ENCODE measurements at regions not wholly inside any gene's neighbourhood (a gene's known extent, or its start where the extent isn't known, plus 50 kb on each side); places are given as distances from the start of the nearest gene placed in this dataset.

DNA sequence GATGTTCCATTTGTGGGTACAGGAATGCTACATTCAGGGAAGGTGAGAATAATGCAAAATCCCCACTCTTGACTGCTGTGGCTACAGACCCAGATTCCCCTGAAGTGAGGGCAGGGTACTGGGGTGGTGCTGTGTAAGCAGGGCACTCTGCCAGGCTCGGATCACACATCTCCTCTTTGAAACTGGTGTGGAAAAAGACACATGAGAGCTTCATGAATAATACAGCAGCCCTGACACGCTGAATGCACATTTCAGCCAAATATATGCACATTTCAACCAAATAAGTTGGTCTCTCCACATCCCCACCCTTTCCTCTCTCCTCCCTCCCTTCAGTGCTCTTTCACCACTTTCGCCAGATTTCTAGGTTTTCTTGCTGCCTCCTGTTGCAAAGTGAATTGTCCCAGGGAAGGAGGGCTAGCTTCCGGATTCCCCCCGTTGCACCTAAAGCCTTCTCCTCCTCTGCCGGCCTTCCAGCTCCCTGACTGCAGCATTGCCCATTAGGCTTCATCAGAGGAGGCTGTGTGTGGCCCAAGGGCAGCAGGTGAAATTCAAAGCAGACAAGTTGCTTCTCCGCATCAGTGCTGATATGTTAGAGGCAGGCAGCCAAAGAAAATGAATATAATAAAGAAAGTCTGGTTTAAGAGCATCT, 118.2 kb upstream of the TMCC3 start:
- TF ChIP-seq, protein P1, sequence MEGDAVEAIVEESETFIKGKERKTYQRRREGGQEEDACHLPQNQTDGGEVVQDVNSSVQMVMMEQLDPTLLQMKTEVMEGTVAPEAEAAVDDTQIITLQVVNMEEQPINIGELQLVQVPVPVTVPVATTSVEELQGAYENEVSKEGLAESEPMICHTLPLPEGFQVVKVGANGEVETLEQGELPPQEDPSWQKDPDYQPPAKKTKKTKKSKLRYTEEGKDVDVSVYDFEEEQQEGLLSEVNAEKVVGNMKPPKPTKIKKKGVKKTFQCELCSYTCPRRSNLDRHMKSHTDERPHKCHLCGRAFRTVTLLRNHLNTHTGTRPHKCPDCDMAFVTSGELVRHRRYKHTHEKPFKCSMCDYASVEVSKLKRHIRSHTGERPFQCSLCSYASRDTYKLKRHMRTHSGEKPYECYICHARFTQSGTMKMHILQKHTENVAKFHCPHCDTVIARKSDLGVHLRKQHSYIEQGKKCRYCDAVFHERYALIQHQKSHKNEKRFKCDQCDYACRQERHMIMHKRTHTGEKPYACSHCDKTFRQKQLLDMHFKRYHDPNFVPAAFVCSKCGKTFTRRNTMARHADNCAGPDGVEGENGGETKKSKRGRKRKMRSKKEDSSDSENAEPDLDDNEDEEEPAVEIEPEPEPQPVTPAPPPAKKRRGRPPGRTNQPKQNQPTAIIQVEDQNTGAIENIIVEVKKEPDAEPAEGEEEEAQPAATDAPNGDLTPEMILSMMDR (IDR thresholded peaks at IDR 0.05; ENCODE audit: control insufficient read depth, extremely low read depth, insufficient read depth): no peak
- no peak overlapping the region for H3K4me3 ChIP-seq (ENCODE audit: low read depth, low read length)
- DNase-seq (ENCODE audit: low read depth): no peak

DNA sequence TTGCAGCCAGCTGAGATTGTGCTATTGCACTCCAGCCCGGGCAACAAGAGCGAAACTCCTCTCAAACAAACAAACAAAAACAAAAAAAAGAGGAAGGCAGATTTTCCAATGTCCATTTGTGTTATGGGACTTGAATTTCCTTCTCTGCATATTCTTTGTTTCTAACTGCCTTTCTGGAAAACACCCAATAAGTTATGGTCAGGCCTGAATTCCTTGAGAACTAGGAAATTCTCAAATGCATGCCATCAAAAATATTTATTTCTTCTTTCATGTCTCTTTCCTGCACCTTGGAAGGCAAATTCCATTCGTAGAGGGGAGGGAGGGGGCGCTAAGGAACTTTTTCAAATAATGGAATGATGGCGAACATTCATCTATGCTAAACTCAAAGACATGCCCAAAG, 117.6 kb upstream of the TMCC3 start:
- H3K4me3 ChIP-seq (ENCODE audit: low read depth, low read length): no peak overlapping the region
- TF ChIP-seq, protein P1 (IDR thresholded peaks at IDR 0.05; ENCODE audit: control insufficient read depth, extremely low read depth, insufficient read depth): no peak

DNA sequence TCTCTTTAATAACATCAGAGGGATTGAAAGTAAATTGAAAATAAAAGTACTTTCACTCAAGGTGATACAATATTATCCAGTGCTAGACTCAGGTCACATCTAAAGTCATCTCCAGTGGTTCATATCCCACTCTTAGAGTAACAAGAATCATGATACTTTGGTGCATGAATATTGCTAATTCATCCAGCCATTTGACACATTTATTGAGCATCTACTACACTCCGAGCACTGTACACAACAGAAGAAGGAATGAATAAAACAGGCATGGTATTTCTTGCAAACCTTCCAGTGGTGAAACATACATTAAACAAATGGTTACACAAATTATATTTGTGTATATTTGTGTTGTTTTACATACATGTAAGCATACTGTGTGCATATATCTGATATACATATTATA, 116.0 kb upstream of the TMCC3 start:
- no peak overlapping the region for H3K4me3 ChIP-seq (ENCODE audit: low read depth, low read length)
- DNase-seq (ENCODE audit: low read depth): no peak
- TF ChIP-seq, protein P1 (IDR thresholded peaks at IDR 0.05; ENCODE audit: control insufficient read depth, extremely low read depth, insufficient read depth): no peak

More for the DNA sequence above, 117.6 kb upstream of the TMCC3 start:
- no peak for DNase-seq (ENCODE audit: low read depth)

DNA sequence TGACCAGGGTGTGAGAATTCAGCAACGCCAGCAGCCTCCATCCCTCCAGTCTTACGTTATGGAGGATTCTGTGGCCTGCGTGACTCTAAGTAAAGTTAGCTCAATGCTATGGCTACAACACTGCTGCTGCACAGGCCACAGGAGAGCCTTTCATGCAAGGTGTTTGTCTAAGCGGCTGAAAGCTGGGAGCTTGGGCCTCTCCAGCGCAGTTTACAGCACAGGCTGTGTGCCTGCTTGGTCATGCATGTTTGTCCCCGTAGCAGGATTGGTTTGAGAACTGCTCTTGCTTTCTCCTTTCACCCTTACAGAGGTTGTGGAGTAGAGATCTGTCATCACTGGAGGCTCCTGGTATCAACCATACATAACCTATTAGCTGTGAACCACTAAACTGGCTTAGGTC, 113.1 kb upstream of the TMCC3 start:
- no peak for DNase-seq (ENCODE audit: low read depth)
- H3K4me3 ChIP-seq (ENCODE audit: low read depth, low read length): no peak overlapping the region
- TF ChIP-seq, protein P1 (IDR thresholded peaks at IDR 0.05; ENCODE audit: control insufficient read depth, extremely low read depth, insufficient read depth): no peak

DNA sequence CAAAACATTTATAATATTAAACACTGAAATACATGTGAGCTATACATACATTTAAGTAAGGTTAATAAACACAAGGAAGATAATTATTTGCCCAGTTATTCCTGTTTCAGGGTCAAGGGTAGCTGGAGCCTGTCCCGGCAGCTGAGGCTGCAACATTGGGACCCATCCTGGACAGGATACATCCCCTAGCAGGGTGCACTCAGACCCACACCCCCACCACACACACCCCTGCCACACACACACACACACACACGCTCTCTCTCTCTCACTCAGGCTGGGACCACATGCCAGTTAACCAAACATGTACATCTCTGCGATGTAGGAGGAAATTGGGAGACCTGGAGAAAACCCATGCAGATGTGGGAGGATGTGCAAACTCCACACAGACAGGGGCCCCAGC, 112.6 kb upstream of the TMCC3 start:
- DNase-seq (ENCODE audit: low read depth): no peak
- TF ChIP-seq, protein P1 (IDR thresholded peaks at IDR 0.05; ENCODE audit: control insufficient read depth, extremely low read depth, insufficient read depth): no peak
- no peak overlapping the region for H3K4me3 ChIP-seq (ENCODE audit: low read depth, low read length)

DNA sequence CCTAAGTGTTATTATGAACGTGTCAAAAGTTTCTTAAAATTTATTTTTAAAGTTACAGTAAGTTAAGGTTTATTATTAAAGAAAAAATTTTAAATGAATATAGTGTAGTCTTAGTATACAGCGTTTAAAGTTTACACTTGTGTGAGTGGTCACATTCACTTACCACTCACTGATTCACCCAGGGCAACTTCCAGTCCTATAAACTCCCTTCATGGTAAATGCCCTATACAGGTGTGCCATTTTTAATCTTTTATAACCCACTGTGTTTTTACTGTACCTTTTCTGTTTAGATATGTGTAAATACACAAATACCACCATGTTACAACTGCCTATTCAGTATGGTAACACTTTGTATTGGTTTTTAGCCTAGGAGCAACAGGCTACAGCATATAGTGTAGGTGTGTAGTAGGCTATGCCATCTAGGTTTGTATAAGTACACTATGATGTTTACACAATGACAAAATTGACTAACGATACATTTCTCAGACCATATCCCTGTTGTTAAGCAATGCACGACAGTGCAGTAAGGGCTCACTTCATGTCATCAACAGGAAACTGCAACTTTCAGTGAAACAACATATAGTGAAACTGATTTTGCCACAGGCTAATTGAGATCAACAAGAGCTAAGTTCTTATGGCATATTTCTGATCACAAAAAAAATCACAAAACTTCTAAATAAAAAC, 112.0 kb upstream of the TMCC3 start:
- no peak for DNase-seq (ENCODE audit: low read depth)
- TF ChIP-seq, protein P1 (IDR thresholded peaks at IDR 0.05; ENCODE audit: control insufficient read depth, extremely low read depth, insufficient read depth): no peak
- H3K4me3 ChIP-seq (ENCODE audit: low read depth, low read length): no peak overlapping the region
